GM18519 (cell line): ENCODE measurements at regions not wholly inside any gene's neighbourhood (a gene's known extent, or its start where the extent isn't known, plus 50 kb on each side); places are given as distances from the start of the nearest gene placed in this dataset.

ENCODE experiments used
- ATAC-seq: cut with Tn5 transposase; IDR thresholded peaks from one replicate; pipeline ENCODE4 v1.9.1; 2021; ENCODE audit warnings: mild to moderate bottlenecking, moderate library complexity; ENCODE audit not compliant: unreplicated experiment, low FRiP score

DNA sequence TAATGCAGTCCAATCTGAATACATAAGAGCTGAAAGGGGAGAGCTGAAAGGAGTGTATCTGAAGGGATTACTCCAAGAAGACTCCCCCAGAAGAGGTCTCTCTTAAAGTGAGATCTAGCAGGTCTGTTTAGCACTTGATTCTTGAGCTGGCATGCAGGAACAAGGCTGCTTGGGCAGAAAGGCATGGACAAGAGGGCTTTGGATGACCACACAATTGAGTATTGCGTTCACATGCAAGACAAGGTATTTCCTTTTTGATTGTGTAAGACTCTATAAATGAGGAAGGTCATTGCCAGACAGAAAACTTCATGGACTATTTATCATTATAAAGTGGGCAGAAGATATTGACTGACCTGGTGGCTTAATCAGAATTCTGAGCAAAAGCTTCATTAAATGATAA, 145.5 kb upstream of the AFF2 start:
- no peak for ATAC-seq

DNA sequence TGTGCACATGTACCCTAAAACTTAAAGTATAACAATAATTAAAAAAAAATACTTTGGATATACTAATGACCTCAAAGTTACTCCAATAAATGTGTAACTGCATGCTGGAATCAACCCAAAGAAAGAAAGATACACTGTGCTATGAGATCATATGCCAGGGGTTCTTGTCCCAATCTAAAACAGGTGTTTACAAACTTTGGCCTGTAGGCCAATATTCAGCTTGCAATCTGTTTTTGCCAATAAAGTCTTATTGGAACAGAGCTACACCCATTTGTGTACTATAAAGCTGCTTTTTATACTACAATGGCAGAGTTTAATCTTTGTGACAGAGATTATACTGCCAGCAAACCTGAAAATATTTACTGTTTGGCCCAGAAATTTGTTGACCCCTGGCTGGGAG, 138.8 kb upstream of the AFF2 start:
- ATAC-seq = no peak

DNA sequence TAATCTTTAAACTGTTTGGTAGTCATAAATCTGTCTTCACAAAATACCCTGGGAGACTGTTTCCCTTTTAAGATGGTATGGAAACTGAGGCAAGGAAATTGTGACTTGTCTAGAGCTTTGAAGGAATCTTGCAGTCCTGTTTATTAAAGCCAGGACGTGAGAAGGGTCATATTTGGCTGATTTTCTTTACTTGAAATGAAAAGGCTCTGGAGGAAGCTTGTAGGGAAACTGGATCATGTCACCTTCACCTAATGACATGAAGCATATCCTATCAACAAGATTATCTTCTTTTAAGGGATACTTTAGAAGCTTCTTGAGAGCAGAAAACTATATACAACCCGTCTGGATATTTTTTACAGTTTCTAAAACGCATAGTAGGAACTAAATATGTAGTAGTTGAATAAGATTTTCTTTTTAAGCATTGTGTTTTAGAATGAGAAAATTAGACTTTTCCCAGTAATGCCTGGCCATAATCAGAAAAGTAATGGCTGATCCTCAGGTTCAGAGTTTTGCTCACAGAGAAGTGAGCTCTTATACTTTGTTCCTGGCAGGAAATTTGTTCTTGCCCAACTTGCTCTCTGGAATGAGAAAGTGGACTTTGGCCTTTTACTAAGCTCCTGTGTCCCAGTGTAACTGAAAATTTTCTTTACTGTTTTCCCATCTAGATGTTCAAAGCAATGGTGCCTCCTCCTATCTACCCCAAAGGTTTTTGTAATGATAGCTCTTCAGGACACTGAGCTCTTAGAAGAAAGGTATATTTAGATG, 136.8 kb upstream of the AFF2 start:
- no peak for ATAC-seq

DNA sequence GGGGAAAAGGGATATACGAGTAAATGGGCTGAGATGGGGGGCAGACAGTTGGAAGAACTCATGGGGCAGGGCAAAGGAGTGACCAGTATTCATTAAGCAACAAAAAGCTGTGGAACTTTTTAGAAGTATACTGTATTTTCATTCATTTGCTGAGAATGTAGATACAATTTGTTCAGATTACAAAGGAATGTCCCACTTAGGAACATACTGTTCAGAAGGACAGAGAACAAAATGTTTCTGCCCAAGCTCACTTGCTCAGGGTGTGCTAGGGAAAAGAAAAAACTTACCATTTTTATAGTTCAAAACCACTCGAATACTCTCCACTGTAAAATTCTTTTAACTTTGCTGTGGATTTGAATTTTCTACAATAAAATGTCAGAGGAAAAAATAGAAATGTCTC, 135.2 kb upstream of the AFF2 start:
- no peak for ATAC-seq

DNA sequence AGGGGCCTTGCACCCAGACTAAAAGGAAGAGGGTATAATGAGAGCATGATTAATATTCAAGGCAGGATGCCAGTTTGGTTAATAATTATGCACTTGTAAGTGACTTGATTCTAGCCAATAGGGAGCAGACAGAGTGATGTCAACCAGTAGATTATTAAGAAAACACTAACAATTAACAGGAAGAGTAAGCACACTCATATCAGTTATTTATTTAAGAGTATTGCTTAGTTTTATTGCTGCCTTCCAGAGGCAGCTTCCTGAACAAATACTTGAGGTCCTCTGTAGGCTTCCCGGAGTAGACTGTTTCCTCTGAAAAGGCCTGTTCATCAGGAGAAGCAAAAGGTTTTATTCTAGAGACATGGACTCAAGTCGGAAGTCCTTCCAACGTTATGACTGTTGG, 129.1 kb upstream of the AFF2 start:
- no peak for ATAC-seq

DNA sequence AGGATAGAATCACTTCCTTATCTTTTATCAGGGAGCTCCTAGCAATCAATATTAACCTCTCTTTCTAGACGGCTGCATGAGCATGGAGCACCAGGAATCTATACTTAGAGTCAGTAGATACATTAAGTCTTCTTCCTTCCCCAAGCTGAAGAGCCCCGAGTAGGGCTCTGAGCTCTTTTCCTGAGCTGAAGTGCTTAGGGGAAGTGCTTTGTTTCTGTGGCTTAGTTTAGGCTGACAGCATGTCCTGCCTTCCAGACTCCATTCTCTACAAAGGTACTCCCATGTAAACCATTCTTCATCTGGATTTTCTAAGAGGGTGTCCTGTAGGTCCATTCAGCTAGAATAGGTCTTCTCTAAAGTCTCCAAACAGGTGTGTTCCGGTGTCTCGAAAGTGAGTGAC, 127.5 kb upstream of the AFF2 start:
- ATAC-seq = no peak

DNA sequence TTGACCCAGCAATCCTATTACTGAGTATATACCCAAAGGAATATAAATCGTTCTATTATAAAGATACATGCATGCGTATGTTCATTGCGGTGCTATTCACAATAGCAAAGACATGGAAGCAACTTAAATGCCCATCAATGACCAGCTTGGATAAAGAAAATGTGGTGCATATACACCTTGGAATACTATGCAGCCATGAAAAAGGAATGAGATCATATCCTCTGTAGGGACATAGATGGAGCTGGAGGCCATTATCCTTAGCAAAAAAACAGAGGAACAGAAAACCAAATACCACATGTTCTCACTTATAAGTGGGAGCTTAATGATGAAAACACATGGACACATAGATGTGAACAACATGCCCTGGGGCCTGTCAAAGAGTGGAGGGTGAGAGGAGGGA, 124.1 kb upstream of the AFF2 start:
- ATAC-seq = no peak

DNA sequence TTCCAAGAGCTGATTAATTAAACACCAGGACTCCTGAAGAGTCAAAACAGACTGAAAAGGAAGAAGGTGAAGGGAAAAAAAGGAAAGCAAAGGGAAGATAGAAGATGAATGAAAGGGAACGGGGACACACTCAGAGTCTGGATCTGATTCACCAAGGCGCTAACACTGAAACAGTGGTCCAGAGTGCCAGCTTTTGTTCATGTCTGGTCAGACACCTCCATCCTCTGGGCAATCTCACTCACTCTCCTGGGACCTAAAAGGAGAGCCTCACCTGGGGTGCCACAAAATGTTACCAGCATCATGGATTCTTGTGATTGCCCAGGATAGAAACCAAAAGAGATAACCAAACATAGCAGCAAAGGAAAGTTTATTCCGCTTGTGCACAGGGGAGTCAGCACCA, 120.3 kb upstream of the AFF2 start:
- ATAC-seq = no peak

DNA sequence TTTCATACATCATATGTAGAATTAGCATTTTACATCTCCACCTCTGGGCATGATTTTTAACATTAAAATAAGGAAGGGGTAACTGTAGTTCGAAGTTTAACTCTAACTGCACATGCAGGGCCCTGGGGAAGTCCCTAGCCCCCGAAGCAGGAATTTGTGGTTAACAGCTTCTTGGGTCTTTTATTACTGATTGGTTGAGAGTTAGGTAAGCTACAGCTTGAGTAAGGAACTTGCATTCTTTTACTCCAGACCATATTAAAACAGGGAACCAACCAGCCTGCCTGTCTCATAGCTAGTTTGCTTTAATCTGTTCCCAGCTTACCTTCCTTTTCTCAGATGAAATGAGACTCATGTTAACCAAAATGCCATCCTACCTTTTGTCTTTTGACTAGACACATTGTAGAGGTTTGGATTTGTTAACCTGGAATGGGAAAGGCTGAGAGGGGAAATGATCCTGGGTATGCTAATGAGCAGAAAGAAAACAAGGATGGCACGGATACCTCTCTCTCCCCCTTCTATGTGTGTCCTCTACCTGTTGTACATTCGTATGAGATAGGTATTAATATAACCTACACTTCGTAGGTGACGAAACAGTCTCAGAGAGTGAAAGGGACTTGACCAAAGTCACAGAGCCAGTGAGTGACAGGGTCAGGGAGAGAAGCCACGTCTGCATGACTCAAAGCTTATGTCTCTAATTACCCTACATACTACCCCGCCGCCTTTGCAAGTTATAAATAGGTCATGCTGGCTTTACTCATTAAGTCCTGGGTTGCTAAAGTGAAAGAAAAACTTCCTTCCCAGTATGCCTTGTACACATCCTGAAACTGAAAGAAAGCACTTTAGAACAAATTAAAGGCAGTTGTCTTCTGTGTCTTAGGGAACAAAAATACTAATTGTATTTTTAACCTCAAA, 119.5 kb upstream of the AFF2 start:
- ATAC-seq = peak; percentile 97

DNA sequence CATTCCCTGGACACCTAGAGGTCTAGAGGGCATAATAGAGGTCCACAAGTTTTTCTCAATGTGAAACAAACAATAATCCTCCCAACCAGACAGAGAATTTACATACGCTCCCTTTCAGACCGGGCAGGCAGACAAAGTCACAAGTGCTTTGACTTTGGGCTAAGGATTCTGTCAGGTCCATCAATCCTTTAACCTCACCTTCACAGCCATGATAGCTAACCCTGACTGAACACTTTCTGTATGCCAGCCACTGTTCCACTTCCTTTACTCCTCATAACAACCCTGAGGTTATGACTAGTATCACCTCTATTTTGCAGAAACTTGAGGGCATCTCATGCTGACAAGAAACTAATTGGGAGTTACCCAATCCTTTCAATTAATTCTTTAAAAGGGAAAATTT, 118.8 kb upstream of the AFF2 start:
- peak; percentile 13 for ATAC-seq

DNA sequence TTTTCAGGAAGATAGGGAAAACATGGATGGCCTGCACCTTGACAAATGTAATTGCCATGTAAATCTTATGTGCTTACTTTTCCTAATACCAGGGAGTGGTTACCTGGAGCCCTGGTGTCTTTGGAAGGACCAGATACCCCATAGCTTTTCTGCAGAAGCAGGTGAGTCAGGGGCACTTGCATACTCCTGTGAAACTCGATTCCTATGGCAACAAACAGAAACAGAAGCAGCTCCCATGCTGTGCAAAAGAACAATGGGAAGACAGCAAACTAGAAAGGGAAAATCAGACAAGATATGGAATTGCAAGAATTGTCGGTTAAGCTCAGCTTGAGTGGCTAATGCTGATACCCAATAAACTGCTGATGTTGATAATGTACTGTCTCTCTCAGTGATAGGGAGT, 117.4 kb upstream of the AFF2 start:
- no peak for ATAC-seq

DNA sequence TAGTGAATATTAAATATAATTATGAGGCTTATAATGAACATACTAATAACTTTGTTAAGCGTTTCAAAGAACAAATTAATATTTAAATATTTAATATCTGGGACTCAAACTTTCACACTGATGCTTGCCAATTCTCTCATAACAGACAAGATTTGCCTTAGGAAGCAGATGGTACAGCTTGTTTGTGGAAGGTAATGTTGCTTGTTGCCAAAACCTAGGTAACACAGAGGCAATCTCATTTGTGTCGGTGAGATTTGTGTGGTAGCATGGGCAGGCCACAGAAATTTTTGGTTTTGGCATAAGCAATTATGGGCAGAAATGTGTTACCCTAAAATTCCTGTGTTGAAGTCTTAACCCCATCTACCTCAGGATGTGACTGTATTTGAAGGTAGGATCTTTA, 114.9 kb upstream of the AFF2 start:
- ATAC-seq = no peak

DNA sequence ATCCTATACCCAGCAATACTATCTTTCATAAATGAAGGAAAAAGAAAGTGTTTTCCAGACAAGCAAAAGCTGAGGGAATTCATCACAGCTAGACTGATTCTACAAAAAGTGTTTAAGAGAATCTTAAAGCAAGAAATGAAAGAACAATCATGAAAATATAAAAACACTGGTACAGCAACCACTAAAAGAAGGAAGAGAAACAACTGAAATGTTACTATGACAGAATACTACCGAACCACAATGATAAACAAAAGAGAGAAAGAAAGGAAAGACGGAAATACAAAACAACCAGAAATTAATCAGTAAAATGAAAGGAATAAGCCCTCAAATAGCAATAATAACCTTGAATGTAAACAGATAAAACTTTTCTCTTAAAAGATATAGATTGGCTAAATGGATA, 110.8 kb upstream of the AFF2 start:
- ATAC-seq = no peak

DNA sequence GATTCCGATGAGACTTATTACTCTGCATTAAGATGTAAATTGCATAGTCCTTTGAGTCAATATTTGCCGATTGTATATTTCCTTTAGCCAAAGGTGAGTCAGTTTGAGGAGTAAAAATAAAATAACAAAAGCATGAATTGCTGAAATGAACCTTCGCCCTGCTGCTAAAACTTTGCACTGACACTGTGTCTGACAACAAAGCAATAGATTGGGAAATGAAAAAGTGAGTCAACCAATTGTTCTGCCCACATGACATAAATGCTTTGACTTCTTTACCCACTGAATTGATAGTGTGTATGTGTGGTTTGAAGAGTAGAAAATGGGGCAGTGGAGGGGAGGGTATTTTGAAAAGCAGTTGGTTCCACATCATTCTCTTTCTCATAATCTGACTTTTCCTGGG, 88.4 kb upstream of the AFF2 start:
- ATAC-seq = no peak

DNA sequence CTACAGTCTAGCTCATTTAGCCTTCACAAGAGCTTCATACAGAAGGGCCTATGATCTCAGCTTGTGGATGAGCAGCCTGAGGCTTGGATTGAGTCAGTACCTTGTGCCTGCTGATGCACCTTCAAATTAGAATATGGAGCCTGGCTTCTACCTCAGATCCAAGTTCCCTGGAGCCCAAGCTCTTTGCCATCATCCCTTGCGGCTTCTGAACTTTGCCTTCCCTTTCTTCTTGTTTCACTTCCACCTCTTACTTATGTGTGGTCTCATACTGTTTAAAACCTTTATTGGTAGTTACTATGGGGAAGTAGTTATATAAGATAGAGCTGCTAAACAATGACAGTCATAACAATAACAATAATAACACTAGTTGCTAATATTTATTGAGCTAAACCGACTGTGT, 84.3 kb upstream of the AFF2 start:
- no peak for ATAC-seq

DNA sequence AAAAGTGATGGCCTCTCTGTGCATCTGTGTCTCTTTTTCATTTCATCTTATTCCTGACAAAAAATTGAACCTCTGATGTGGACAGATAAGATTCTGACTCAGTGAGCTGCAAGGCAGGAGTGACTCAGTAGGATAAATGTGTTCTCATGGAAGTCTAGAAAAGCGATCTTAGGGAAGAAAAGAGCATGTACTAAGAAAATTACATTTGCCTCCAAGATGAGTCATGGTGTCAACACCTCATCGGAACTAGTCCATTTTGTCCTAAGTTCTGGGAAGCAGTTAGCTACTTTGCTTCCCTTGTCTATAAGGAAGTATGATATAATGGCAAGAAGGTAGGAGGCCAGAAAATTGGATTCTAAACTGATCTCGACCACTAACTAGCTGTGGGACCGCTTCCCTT, 83.5 kb upstream of the AFF2 start:
- no peak for ATAC-seq

DNA sequence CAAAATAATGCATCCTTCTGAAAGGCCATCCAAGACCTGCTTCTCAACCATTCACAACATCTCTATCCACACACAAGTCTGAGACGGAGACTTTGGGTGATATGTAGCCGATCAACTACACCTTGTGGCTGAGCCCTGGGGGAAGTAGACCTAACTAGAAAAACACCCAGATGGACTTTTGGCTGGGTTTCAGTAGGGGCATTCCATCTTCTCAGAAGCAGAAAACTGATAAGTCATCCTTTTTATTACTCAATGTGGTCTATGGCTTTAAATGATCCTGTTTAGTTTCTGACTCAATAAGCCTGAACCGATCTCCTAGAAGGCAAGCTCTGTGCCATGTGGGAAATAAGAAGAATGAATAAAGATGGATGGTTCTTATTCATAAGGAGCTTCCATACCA, 82.5 kb upstream of the AFF2 start:
- no peak for ATAC-seq

DNA sequence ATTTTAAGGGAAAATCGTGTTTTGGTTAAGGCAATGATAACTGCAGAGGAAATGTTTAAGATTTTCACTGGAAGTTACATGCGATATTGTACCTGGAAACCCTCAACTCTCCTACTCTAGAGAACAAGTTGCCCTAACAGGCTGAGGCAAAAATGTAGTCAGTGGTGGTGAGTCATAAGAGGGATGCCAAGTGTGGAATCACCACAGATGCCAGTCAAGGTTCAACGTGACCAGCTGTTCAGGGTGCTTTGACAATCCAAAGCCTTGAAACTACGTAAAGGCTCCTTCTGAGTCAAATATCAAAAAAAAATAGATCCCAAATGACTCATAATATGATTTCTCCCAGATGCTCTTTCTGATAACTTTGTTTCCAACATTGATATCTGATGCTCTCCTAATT, 77.9 kb upstream of the AFF2 start:
- ATAC-seq = no peak

DNA sequence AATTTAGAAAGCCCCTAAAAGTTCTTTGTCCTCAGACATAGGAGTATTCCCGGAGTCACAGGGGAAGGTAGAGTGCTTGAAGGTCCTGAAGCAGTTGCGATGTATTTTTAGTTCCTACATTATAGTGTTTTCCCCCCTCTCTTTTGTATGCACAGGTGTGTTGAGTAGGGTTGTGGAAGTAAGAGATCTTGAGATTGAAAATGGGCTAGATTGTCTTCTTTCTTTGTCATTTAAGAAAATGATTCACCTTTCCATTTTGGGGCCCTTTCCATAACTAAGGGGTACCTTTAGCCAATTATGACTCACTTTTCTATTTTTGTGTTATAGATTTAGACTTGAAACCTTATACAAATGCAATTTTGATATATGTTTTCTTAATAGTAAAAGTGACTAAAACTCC, 75.8 kb upstream of the AFF2 start:
- no peak for ATAC-seq

DNA sequence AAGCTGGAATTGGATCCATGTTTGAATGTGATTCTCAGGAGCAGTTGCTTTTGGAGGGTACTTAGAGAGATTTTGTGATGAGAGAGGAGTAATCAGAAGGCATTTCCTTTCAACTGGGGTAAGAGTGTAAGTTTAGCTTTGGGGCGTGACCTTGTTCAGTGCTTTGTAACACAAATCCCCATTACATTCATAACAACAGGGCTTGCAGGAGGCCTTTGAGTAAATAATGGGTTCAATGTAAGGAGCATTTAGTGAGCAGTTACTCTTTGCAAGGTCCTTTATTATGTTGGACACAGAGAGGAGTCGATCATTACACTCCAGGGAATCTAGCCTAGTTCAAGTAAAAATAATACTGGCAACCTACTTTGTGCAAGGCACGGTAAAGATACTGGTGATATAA, 74.0 kb upstream of the AFF2 start:
- ATAC-seq = no peak

DNA sequence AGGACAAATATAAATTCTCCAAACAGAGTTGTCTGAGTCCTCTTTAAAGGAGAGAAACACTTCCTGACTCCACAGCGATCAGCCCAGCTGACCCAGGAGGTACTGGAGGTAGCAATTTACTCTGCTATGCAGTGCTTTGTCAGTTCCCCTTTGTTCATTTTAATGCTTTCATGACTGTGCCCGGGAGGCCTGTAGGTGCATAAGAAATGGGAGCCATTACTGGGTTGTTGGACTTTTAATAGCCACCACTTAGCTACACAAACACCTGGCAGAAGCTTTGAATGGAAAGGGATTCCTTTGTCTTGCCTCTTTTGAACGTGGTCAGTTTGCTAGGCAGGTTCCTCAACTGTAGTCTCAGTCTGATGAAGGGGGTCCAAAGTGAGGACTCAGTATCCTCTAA, 59.0 kb upstream of the AFF2 start:
- ATAC-seq = no peak

DNA sequence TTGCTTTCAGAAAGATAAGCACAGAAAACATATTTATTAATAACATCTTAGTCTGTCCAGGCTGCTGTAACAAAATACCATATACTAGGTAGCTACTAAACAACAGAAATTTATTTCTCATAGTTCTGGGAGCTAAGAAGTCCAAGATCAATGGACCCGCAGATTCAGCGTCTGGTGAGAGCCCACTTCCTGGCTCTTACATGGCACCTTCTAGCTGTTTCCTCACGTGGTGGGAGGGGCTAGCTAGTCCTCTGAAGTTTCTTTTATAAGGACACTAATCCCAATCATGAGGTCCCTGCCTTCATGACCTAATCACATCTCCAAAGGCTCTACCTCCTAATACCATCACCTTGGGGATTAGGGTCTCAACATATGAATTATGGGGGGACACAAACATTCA, 57.2 kb upstream of the AFF2 start:
- no peak for ATAC-seq
